SU-DHL-6 (cell line): ENCODE measurements at regions not wholly inside any gene's neighbourhood (a gene's known extent, or its start where the extent isn't known, plus 50 kb on each side); places are given as distances from the start of the nearest gene placed in this dataset.

Experiments used
- EZH2phosphoT487 ChIP-seq: fragments of 200-600 bp; sonication (generic), shearing (Covaris generic); conservative IDR thresholded peaks from 2 replicates; pipeline ENCODE4 v1.6.1; 2018; ENCODE audit warnings: mild to moderate bottlenecking, antibody characterized with exemption, low read length, moderate library complexity, mixed read lengths
- TF ChIP-seq, protein P1 (sequence below): fragments of 200-600 bp; sonication (generic); IDR thresholded peaks from one replicate; pipeline ENCODE4 v1.5.1; 2017; ENCODE audit warnings: antibody characterized with exemption, mild to moderate bottlenecking, low read length, moderate library complexity; ENCODE audit not compliant: insufficient read depth, poor library complexity, severe bottlenecking

DNA sequence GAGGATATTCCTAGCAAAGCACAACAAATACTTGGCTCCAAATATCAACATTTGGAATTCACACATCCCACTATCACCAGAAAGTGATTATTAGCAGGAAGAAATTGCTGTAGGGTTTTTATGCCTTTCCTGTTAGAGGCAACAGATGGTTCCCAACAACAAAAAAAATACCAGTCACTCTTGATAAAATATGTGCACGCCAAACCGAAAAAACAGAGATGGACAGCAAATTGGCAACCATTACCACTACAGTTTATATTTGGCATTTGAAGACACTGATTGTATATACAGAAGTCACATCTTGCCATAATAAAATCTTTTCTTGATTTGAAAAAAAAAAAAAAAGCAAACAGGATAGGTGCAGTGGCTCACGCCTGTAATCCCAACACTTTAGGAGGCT is 78.2 kb downstream of the TMPRSS5 start:
- TF ChIP-seq, protein P1, sequence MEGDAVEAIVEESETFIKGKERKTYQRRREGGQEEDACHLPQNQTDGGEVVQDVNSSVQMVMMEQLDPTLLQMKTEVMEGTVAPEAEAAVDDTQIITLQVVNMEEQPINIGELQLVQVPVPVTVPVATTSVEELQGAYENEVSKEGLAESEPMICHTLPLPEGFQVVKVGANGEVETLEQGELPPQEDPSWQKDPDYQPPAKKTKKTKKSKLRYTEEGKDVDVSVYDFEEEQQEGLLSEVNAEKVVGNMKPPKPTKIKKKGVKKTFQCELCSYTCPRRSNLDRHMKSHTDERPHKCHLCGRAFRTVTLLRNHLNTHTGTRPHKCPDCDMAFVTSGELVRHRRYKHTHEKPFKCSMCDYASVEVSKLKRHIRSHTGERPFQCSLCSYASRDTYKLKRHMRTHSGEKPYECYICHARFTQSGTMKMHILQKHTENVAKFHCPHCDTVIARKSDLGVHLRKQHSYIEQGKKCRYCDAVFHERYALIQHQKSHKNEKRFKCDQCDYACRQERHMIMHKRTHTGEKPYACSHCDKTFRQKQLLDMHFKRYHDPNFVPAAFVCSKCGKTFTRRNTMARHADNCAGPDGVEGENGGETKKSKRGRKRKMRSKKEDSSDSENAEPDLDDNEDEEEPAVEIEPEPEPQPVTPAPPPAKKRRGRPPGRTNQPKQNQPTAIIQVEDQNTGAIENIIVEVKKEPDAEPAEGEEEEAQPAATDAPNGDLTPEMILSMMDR: no peak
- TF ChIP-seq EZH2phosphoT487: no peak
